ENCODE measurements at regions not wholly inside any gene's neighbourhood (a gene's known extent, or its start where the extent isn't known, plus 50 kb on each side); places are given as distances from the start of the nearest gene placed in this dataset.

GRCh38 chr7:123279949-123280348 lies 80.2 kb upstream of the SLC13A1 start:
- Histone ChIP-seq H3K56ac (ENCODE audit: extremely low read depth, insufficient read depth, low read length) (no peak overlapping the region), H3K4ac (ENCODE audit: low read depth, low read length) (no peak overlapping the region)
- intact Hi-C loops (cut with micrococcal nuclease) = no loop called here

More at GRCh38 chr7:123279949-123280348, 80.2 kb upstream of the SLC13A1 start:
- Histone ChIP-seq H3K18ac (ENCODE audit: low read depth, low read length) (no peak overlapping the region), H4K20me1 (ENCODE audit: insufficient read depth, low read length) (no peaks in the 10 kb centered on the region), H3K4me3 (ENCODE audit: insufficient read depth, low read depth, low read length) (no peak overlapping the region), H3K4me1 (ENCODE audit: control insufficient read depth, insufficient read depth, low read length) (no peaks in the 10 kb centered on the region), H3K36me3 (ENCODE audit: control insufficient read depth, insufficient read depth, low read length) (no peaks in the 10 kb centered on the region), H3K27me3 (ENCODE audit: control insufficient read depth, insufficient read depth, low read length) (no peaks in the 10 kb centered on the region), H3K9me3 (ENCODE audit: control insufficient read depth, insufficient read depth, low read length) (peaks cover 6% of the 10 kb centered on the region), H3K4me2 (ENCODE audit: low read depth, low read length) (no peak overlapping the region), H4K8ac (ENCODE audit: low read depth in 2 of 2, low read length in 2 of 2) (no peak overlapping the region), H2BK15ac (ENCODE audit: low read depth, low read length) (no peak overlapping the region), H3K9me1 (ENCODE audit: insufficient read depth, low read length) (no peaks in the 10 kb centered on the region), H3K14ac (replicated peaks; ENCODE audit: low read depth, low read length) (no peak overlapping the region), H2AK9ac (replicated peaks; ENCODE audit: low read depth, low read length, poor library complexity) (no peak overlapping the region), H2AK5ac (ENCODE audit: low read depth, low read length) (no peak overlapping the region), H3K23ac (ENCODE audit: low read depth, low read length) (no peak overlapping the region), H4K5ac (ENCODE audit: low read depth, low read length) (no peak overlapping the region), H2BK120ac (ENCODE audit: low read depth, low read length) (no peak overlapping the region), H3K27ac (ENCODE audit: insufficient read depth, low read length) (no peak overlapping the region), H3K79me1 (ENCODE audit: low read depth in 1 of 2, low read length in 2 of 2) (no peaks in the 10 kb centered on the region), H2BK20ac (ENCODE audit: low read depth, low read length) (no peak overlapping the region), H3K9ac (ENCODE audit: low read depth, low read length) (no peak overlapping the region), H4K91ac (ENCODE audit: insufficient read depth, low read depth, low read length) (no peak overlapping the region), H2BK5ac (ENCODE audit: low read depth, low read length, poor library complexity, severe bottlenecking) (no peak overlapping the region), H2AFZ (replicated peaks; ENCODE audit: low read length, poor library complexity) (no peak overlapping the region)
- dilution Hi-C loops (cut with HindIII; ENCODE audit: low sequenced_read_pairs, unreplicated experiment) = no loop called here
- in situ Hi-C loops (cut with MboI; ENCODE audit: low sequenced_read_pairs) = no loop called here
- BruUV-seq (replicated peaks) = no TSS peak
- ChIA-PET CTCF (no interaction called here), POLR2A (ENCODE audit: unreplicated experiment) (no interaction called here)
- ATAC-seq (ENCODE audit: low read depth) (no peak), DNase-seq (no peak)
- TF ChIP-seq RAD21 (IDR thresholded peaks at IDR 0.05; ENCODE audit: low read length) (no peak), CEBPB (IDR thresholded peaks at IDR 0.05; ENCODE audit: low read depth, low read length) (no peak), BHLHE40 (IDR thresholded peaks at IDR 0.05; ENCODE audit: low read depth, low read length) (no peak), SMC3 (IDR thresholded peaks at IDR 0.05; ENCODE audit: low read depth, low read length) (no peak), MAZ (IDR thresholded peaks at IDR 0.05; ENCODE audit: borderline replicate concordance, low read depth, low read length) (no peak), CTCF (conservative IDR thresholded peaks at IDR 0.05; ENCODE audit: low read depth, low read length) (no peak), FOS (IDR thresholded peaks at IDR 0.05; ENCODE audit: low read depth, low read length) (no peak), MAFK (IDR thresholded peaks at IDR 0.05; ENCODE audit: low read depth, low read length) (no peak), RCOR1 (IDR thresholded peaks at IDR 0.05; ENCODE audit: insufficient replicate concordance, low read length) (no peak)
